HFFc6 (cell line): ENCODE measurements at regions not wholly inside any gene's neighbourhood (a gene's known extent, or its start where the extent isn't known, plus 50 kb on each side); places are given as distances from the start of the nearest gene placed in this dataset.

Experiments
- DNase-seq: peaks from one replicate; pipeline ENCODE4 v3.0.0-alpha.2; 2018
- H3K27ac Mint-ChIP-seq: 2 replicates; pipeline ENCODE4 v1.8.0; 2020; ENCODE audit warnings: mild to moderate bottlenecking, mixed read lengths
- H3K27me3 Mint-ChIP-seq: 2 replicates; pipeline ENCODE4 v1.8.0; 2021; ENCODE audit warnings: mild to moderate bottlenecking, moderate library complexity, mixed read lengths; ENCODE audit not compliant: insufficient read depth
- H3K36me3 Mint-ChIP-seq: 2 replicates; pipeline ENCODE4 v1.8.0; 2021; ENCODE audit warnings: low read depth, mixed read lengths
- H3K4me1 Mint-ChIP-seq: 2 replicates; pipeline ENCODE4 v1.8.0; 2020; ENCODE audit warnings: low read depth, mixed read lengths
- H3K4me3 Mint-ChIP-seq: 2 replicates; pipeline ENCODE4 v1.8.0; 2020; ENCODE audit warnings: mild to moderate bottlenecking, moderate library complexity, mixed read lengths
- H3K9me3 Mint-ChIP-seq: 2 replicates; pipeline ENCODE4 v1.8.0; 2020; ENCODE audit warnings: mild to moderate bottlenecking, mixed read lengths
- CTCF ChIP-seq: fragments of 200-600 bp; sonication (generic); IDR thresholded peaks from 2 replicates; pipeline ENCODE4 v1.5.0; 2021; ENCODE audit warnings: antibody characterized with exemption, mild to moderate bottlenecking

- no peak overlapping the region for H3K4me3 Mint-ChIP-seq
- TF ChIP-seq CTCF = no peak
- DNase-seq = no peak
- H3K27me3 Mint-ChIP-seq = no peaks in the 10 kb centered on the region
- H3K36me3 Mint-ChIP-seq = no peaks in the 10 kb centered on the region; the same call in 1 of the 2 replicates
- peaks cover 71% of the 10 kb centered on the region for H3K9me3 Mint-ChIP-seq
- no peak overlapping the region for H3K27ac Mint-ChIP-seq
- no peaks in the 10 kb centered on the region for H3K4me1 Mint-ChIP-seq
Observed at GRCh38 chr2:5555636-5556035, 136.5 kb upstream of the SOX11 start.

GRCh38 chr2:5561006-5561405 is 131.2 kb upstream of the SOX11 start:
- Mint-ChIP-seq H3K4me1 (no peaks in the 10 kb centered on the region), H3K27ac (no peak overlapping the region), H3K36me3 (peaks cover 5% of the 10 kb centered on the region; the same call in 1 of the 2 replicates), H3K9me3 (peaks cover 54% of the 10 kb centered on the region), H3K27me3 (no peaks in the 10 kb centered on the region; the same call in 1 of the 2 replicates), H3K4me3 (no peak overlapping the region)
- DNase-seq = no peak
- no peak for TF ChIP-seq CTCF

GRCh38 chr2:5562426-5562825 is 129.8 kb upstream of the SOX11 start:
- Mint-ChIP-seq H3K27ac (no peak overlapping the region), H3K4me1 (no peaks in the 10 kb centered on the region), H3K9me3 (peaks cover 46% of the 10 kb centered on the region), H3K4me3 (no peak overlapping the region), H3K36me3 (peaks cover 5% of the 10 kb centered on the region; the same call in 1 of the 2 replicates), H3K27me3 (no peaks in the 10 kb centered on the region; the same call in 1 of the 2 replicates)
- TF ChIP-seq CTCF = no peak
- DNase-seq = no peak

GRCh38 chr2:5562865-5563264 is 129.3 kb upstream of the SOX11 start:
- no peak for TF ChIP-seq CTCF
- no peak for DNase-seq
- no peaks in the 10 kb centered on the region for H3K4me1 Mint-ChIP-seq
- H3K9me3 Mint-ChIP-seq = peaks cover 43% of the 10 kb centered on the region
- H3K4me3 Mint-ChIP-seq = no peak overlapping the region
- no peaks in the 10 kb centered on the region; the same call in 1 of the 2 replicates for H3K27me3 Mint-ChIP-seq
- H3K27ac Mint-ChIP-seq = no peak overlapping the region
- peaks cover 5% of the 10 kb centered on the region; the same call in 1 of the 2 replicates for H3K36me3 Mint-ChIP-seq

- H3K36me3 Mint-ChIP-seq = peaks cover 5% of the 10 kb centered on the region; the same call in 1 of the 2 replicates
- TF ChIP-seq CTCF = no peak
Observed at GRCh38 chr2:5563411-5563810, 128.8 kb upstream of the SOX11 start.

GRCh38 chr2:5569256-5569655 is 122.9 kb upstream of the SOX11 start:
- Mint-ChIP-seq H3K9me3 (peaks cover 64% of the 10 kb centered on the region), H3K27me3 (no peaks in the 10 kb centered on the region; the same call in 1 of the 2 replicates), H3K4me1 (no peaks in the 10 kb centered on the region), H3K36me3 (peaks cover 6% of the 10 kb centered on the region; the same call in 1 of the 2 replicates), H3K4me3 (no peak overlapping the region), H3K27ac (no peak overlapping the region)
- no peak for TF ChIP-seq CTCF
- no peak for DNase-seq

More at GRCh38 chr2:5563411-5563810, 128.8 kb upstream of the SOX11 start:
- Mint-ChIP-seq H3K4me1 (no peaks in the 10 kb centered on the region), H3K9me3 (peaks cover 47% of the 10 kb centered on the region), H3K27me3 (no peaks in the 10 kb centered on the region; the same call in none of the 2 replicates), H3K27ac (no peak overlapping the region), H3K4me3 (no peak overlapping the region)
- DNase-seq = no peak
